ENCODE measurements at regions not wholly inside any gene's neighbourhood (a gene's known extent, or its start where the extent isn't known, plus 50 kb on each side); places are given as distances from the start of the nearest gene placed in this dataset.
"Not testable (repeated sequence)": the region's sequence is repeated elsewhere in the genome, so short reads cannot be mapped to it uniquely, and the experiment has no call there.

- FAIRE-seq: no peak
Measured at GRCh38 chr6:115540077-115540869, 520.4 kb downstream of the FRK start.

GRCh38 chr6:115539531-115539930 lies 521.2 kb downstream of the FRK start:
- no peak for FAIRE-seq

- no peak for FAIRE-seq
Measured at GRCh38 chr6:115524821-115525220, 535.9 kb downstream of the FRK start.

- not testable (repeated sequence) for FAIRE-seq
Measured at GRCh38 chr6:115521747-115522146, 538.9 kb downstream of the FRK start.

GRCh38 chr6:115514656-115515055 lies 546.0 kb downstream of the FRK start:
- no peak for FAIRE-seq

GRCh38 chr6:115512923-115513322 lies 547.8 kb downstream of the FRK start:
- FAIRE-seq: no peak

GRCh38 chr6:115511771-115512170 lies 548.9 kb downstream of the FRK start:
- no peak for FAIRE-seq

- not testable (repeated sequence) for FAIRE-seq
Measured at GRCh38 chr6:115502432-115502831, 558.3 kb downstream of the FRK start.

GRCh38 chr6:115495184-115495583 lies 565.5 kb downstream of the FRK start:
- FAIRE-seq: no peak

- no peak for FAIRE-seq
Measured at GRCh38 chr6:115487331-115487730, 573.4 kb downstream of the FRK start.

- FAIRE-seq: no peak
Measured at GRCh38 chr6:115485400-115485799, 575.3 kb downstream of the FRK start.

- FAIRE-seq: not testable (repeated sequence)
Measured at GRCh38 chr6:115480543-115480942, 580.1 kb downstream of the FRK start.

- no peak for FAIRE-seq
Measured at GRCh38 chr6:115474443-115475041, 586.1 kb downstream of the FRK start.

GRCh38 chr6:115468272-115469005 lies 592.3 kb downstream of the FRK start:
- no peak for FAIRE-seq

GRCh38 chr6:115467726-115468125 lies 593.0 kb downstream of the FRK start:
- FAIRE-seq: no peak

- no peak for FAIRE-seq
Measured at GRCh38 chr6:115460913-115461312, 599.8 kb downstream of the FRK start.

- FAIRE-seq: no peak
Measured at GRCh38 chr6:115456848-115457247, 603.8 kb downstream of the FRK start.

GRCh38 chr6:115443825-115444478 lies 616.7 kb downstream of the FRK start:
- no peak for FAIRE-seq

- FAIRE-seq: no peak
Measured at GRCh38 chr6:115442323-115442722, 618.4 kb downstream of the FRK start.

GRCh38 chr6:115441651-115442050 lies 619.0 kb downstream of the FRK start:
- no peak for FAIRE-seq

- no peak for FAIRE-seq
Measured at GRCh38 chr6:115415378-115415777, 645.3 kb downstream of the FRK start.

- FAIRE-seq: not testable (repeated sequence)
Measured at GRCh38 chr6:115414916-115415315, 645.8 kb downstream of the FRK start.

- FAIRE-seq: no peak
Measured at GRCh38 chr6:115411756-115412155, 648.9 kb downstream of the FRK start.
